AG04449 (cell line): ENCODE measurements at regions not wholly inside any gene's neighbourhood (a gene's known extent, or its start where the extent isn't known, plus 50 kb on each side); places are given as distances from the start of the nearest gene placed in this dataset.
A peak's percentile ranks its signal among the peaks of the same experiment; 100 is the strongest.

Experiments
- CTCF ChIA-PET: fragments of 350-600 bp; formaldehyde crosslinking; extraction: SDS; loops from one replicate; lab custom pipeline; 2021; ENCODE audit warnings: antibody characterized with exemption; lab: Yijun Ruan, JAX
- POLR2A ChIA-PET: fragments of 400-600, 350-600 bp; formaldehyde crosslinking; extraction: SDS; loops from one replicate; lab custom pipeline; 2020; ENCODE audit warnings: antibody characterized with exemption, inconsistent platforms; lab: Yijun Ruan, JAX
- DNase-seq: peaks from one replicate; pipeline ENCODE4 v3.0.0-alpha.2; 2010; ENCODE audit warnings: low read depth, low spot score
- H3K4me3 ChIP-seq: 2 replicates; pipeline ENCODE4 v1.5.1; 2011; ENCODE audit warnings: low read depth, mild to moderate bottlenecking, control low read depth, low read length
- TF ChIP-seq, protein P1 (sequence below): IDR thresholded peaks from one replicate; pipeline ENCODE4 v1.5.1; 2011; ENCODE audit warnings: mild to moderate bottlenecking, moderate library complexity, low read length, control low read depth, inconsistent platforms; ENCODE audit not compliant: insufficient read depth; ENCODE audit errors: missing control alignments

DNA sequence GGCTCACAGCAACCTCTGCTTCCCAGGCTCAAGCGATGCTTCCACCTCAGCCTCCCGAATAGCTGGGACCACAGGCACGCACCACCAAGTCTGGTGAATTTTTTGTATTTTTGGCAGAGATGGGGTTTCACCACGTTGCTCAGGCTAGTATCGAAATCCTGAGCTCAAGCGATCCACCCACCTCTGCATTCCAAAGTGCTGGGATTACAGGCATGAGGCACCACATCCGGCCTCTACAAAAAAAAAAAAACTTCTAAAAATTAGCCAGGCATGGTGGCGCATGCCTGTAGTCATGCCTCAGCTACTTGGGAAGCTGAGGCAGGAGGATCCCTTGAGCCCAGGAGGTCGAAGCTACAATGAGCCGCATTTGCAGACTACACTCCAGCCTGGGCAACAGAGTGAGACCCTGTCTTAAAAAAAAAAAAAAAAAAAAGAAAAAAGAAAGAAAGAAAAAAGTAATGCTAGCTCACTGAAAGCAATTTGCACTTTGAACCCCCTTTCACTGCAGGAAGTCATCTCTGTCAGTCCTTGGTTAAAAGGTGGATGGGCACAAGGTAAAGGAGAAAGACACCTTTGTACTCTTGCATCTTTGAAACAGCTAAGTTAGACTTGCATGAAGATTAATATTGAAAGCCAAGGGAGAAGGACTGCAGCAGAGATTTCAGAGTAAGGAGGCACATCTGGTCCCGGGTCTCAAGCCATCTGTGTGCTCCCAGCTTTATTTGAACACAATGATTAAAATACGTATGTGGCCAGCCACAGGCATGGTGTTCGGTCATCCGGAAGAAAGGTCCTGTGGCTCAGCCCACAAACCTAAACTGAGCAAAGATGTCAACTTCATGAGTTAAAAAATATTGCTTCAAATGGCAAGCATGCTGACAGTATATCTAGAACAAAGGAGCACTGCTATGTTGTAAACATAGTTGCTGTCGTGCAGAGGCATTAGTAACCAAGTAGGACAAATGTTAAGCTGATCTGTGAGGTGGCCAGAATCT is 103.8 kb upstream of the HMGA2 start:
- CTCF ChIA-PET: interaction anchor here (1.4 to 1.8 kb wide), 3 partner anchors 13 to 118 kb away, joined by 3 to 6 read pairs (median 6); no protein-coding TSS in a partner anchor
- POLR2A ChIA-PET: interaction anchor here (0.6 to 1.1 kb wide), 6 partner anchors 21 to 491 kb away, joined by 3 to 5 read pairs (median 4); partner anchors contain the start of gene HMGA2
- peak; percentile 56 for DNase-seq
- TF ChIP-seq, protein P1, sequence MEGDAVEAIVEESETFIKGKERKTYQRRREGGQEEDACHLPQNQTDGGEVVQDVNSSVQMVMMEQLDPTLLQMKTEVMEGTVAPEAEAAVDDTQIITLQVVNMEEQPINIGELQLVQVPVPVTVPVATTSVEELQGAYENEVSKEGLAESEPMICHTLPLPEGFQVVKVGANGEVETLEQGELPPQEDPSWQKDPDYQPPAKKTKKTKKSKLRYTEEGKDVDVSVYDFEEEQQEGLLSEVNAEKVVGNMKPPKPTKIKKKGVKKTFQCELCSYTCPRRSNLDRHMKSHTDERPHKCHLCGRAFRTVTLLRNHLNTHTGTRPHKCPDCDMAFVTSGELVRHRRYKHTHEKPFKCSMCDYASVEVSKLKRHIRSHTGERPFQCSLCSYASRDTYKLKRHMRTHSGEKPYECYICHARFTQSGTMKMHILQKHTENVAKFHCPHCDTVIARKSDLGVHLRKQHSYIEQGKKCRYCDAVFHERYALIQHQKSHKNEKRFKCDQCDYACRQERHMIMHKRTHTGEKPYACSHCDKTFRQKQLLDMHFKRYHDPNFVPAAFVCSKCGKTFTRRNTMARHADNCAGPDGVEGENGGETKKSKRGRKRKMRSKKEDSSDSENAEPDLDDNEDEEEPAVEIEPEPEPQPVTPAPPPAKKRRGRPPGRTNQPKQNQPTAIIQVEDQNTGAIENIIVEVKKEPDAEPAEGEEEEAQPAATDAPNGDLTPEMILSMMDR: no peak
- H3K4me3 ChIP-seq: no peak overlapping the region

- TF ChIP-seq, protein P1: no peak
- H3K4me3 ChIP-seq: no peak overlapping the region
- POLR2A ChIA-PET: no interaction called here
- CTCF ChIA-PET: interaction anchor here (0.7 to 1.8 kb wide), 4 partner anchors 13 to 119 kb away, joined by 3 to 6 read pairs (median 3); no protein-coding TSS in a partner anchor
- no peak for DNase-seq
These were observed 102.6 kb upstream of the HMGA2 start for GRCh38 chr12:65721541-65722190.

- no peak for DNase-seq
- POLR2A ChIA-PET: no interaction called here
- CTCF ChIA-PET: interaction anchor here (0.7 to 1.6 kb wide), 3 partner anchors 10 to 447 kb away, joined by 3 read pairs; no protein-coding TSS in a partner anchor
- no peak overlapping the region for H3K4me3 ChIP-seq
- TF ChIP-seq, protein P1: no peak
These were observed 98.9 kb upstream of the HMGA2 start for GRCh38 chr12:65725376-65725775.

DNA sequence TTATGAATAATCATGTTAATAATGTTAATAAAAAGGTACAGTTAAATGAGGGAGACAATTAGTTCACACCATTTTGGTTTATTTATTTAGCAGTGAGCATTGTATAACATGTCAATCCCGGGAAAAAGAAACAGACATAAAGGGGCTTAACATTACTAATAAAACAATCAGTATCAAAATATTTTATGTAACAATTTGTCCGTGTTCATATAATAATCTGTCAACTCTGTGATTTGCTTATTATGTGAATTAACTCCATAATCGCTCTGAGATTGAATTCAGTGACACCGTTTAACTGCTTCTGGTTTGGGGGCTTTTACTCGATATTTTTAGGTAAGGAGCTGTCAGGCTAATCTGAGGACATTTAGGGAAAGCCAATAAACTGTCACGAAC is 95.8 kb upstream of the HMGA2 start:
- no peak for DNase-seq
- POLR2A ChIA-PET: interaction anchor here (0.8 kb wide), 1 partner anchor 13 kb away, joined by 3 read pairs; no protein-coding TSS in a partner anchor
- CTCF ChIA-PET: interaction anchor here (1.1 to 1.4 kb wide), 2 partner anchors 379 to 422 kb away, joined by 3 to 5 read pairs; no protein-coding TSS in a partner anchor
- peak overlapping the region; percentile 67 for H3K4me3 ChIP-seq
- TF ChIP-seq, protein P1: no peak

- ChIA-PET POLR2A (interaction anchor here (0.5 to 0.8 kb wide), 2 partner anchors 12 to 558 kb away, joined by 3 read pairs; no protein-coding TSS in a partner anchor), CTCF (interaction anchor here (1.1 to 1.4 kb wide), 2 partner anchors 378 to 423 kb away, joined by 3 to 5 read pairs; no protein-coding TSS in a partner anchor)
- DNase-seq: no peak
- peak overlapping the region; percentile 67 for H3K4me3 ChIP-seq
- TF ChIP-seq, protein P1: no peak
These were observed 95.2 kb upstream of the HMGA2 start for GRCh38 chr12:65728848-65729793.
